SIG-M5 (cell line): ENCODE measurements at regions not wholly inside any gene's neighbourhood (a gene's known extent, or its start where the extent isn't known, plus 50 kb on each side); places are given as distances from the start of the nearest gene placed in this dataset.
"Not testable (repeated sequence)": the region's sequence is repeated elsewhere in the genome, so short reads cannot be mapped to it uniquely, and the experiment has no call there.

Experiments
- DNase-seq: peaks from one replicate; lab custom pipeline; 2025; lab: John Stamatoyannopoulos, UW

DNA sequence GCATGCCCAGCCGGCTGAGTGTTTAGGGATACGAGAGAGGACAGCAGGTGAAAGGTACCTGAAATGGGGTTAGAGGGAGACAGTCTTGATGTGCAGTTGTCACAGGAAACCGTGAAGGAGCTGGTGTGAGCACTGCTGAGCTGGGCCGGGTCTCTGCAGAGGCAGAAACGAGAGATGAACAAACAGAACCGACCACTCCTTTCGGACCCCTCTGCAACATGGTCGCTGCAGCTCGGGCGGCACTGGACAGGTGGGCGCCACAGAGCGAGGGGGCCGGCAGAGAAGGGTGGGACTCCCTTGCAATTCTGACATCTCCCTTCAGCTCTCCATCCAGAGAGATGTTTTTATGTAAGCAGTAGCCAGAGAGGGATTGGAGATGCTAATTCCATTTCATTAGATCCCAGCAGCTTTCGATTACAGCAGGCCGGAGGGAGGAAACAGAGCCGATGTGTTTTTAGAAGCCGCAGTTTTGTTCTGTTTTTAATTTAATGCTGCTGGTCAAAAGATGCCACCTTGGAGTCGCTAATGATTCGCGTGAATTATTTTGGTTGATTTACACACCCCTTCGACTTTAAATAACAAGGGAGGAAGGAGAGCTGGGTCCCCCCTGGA, 86.3 kb upstream of the RPL38 start:
- no peak for DNase-seq

DNA sequence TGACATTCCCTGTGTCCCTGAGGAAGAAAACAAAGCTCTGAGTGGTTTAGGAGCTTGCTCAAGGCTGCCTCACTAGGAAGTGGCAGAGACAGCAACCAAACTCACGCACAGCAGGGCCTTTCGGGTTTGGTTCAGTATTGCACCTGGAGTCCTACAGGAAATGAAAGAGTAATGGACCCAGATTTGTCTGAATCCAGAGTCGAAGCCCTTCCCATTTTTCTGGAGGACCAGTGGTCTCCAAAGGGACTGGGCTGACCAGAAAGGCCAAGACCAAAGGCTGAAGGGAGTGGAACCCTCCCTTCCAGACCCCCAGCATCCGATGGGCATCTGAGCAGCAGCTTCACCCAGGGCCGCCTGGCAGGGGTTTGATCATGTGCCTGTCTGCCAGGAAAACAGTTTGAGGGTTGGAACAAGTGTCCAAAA, 85.5 kb upstream of the RPL38 start:
- DNase-seq: no peak

DNA sequence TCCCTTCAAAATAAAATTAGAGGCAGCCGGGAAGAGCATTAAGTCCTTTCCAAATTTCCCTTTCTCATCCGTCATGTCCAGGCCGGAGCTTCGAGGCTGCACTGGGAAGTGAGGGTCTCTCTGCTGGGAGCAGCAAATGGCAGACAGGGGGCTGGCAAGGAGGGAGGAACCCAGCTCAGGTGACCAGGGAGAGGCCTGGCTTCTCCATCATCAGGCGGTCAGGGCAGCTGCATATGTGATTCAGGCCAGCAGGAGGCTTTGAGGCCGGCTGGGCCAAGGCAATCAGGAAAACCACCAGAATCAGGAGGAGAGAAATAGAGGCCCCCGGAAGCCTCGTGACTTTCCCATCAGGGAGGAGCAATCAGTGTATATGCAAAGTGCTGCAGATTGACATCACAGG, 85.0 kb upstream of the RPL38 start:
- DNase-seq: no peak

DNA sequence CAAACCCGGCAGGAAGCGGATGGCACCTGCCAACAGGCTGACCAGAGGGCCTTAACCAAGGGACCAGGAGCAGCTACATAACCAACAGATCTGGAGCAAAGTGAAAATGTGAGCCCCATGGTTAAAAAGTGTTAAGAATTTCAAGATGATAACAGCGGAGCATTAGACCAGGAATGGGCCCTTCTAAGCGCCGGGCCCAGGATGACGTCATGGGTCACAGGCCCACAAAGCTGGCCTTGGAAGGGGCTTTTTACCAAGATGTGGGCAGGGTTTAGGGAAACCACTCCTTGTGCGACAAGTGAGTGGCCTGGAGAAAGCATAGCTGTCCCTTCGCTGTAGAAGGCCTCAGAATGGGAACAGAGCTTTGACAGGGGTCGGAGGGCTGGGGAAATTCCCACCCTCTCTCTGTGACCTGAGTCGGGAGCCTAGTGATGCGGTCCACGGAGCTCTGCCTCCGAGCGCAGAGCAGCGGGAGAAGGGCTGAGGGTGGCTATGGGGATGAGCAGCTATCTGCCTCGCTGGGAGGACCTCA, 84.4 kb upstream of the RPL38 start:
- no peak for DNase-seq

DNA sequence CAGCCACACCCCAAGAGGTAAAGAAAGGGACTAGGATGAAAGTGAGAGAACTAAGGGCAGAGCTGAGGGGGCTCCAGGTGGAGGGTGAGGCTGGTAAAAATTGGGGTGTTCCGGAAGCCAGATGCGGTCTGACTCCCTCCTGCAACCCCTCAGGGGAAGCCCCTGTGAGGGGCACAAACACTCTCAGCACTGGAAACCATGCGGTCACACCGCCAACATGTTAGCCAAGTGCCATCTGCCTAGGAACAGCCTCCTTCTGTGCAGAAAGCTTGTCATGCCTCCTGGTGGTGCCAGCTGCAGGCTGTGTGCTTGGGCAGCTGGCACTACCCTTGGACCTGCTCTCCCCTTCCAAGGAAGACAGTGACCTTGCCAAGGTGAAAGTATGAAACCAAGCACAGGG, 83.5 kb upstream of the RPL38 start:
- DNase-seq: no peak

DNA sequence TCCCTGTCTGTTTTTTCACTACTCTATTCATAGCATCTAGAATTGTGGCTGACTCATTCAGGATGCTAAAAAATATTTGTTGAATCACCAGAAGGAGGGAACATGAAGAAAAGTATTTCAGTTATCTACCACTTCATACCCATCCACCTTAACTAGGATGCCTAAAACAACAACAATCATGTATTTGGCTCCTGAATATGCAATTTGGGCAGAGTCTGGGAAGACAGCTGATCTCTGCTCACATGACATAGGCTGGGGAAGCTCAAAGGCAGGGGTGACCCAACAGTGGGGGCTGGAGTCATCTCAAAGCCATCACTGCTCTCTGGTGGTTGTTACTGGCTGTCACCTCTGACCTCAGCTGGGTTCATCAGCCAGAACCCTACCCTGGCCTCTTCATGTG, 80.1 kb upstream of the RPL38 start:
- no peak for DNase-seq

DNA sequence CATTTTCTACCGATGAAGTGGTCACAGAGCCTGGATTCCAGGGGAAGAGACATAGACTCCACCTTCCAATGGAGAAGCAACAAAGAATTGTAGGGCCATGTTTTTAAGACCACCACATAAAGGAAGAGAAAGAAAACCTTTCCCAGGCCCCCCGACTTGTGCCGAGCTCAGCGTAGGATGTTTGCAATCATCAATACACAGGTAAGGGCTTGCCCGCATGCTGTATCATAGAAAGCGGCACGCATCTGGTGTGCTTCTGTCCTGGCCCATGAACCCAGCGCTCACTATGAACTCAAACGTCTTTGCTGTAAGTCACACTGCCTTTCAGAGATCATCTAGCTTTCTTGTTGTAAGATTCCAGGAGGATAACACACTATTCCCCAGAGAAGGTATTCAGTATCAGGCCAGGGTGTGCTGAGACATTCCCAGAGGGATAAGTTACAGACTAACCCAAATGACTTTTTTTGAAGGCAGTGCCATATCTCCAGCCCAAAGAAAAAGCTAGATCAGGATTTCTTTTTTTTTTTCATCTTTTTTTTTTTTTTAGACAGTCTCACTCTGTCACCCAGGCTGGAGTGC, 79.5 kb upstream of the RPL38 start:
- no peak for DNase-seq

DNA sequence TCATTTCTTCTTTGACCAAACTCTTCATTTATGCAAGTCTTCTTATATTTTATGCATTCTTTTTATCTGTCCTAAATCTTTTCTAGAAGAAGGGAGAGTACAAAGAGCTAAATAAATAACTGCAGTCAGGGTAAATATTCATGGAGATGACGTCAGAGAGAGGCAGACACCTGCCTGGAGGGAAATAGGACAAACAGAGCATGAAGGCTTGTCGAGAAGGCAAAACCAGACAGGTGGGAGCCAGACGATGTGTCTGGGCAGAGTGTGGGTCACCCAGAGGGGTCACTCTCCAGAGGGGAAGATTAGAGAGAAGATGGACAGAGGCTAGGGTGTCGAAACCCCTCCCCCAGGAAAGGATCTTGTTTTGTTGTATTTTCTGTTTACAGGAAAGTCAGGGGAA, 78.3 kb upstream of the RPL38 start:
- DNase-seq: no peak

DNA sequence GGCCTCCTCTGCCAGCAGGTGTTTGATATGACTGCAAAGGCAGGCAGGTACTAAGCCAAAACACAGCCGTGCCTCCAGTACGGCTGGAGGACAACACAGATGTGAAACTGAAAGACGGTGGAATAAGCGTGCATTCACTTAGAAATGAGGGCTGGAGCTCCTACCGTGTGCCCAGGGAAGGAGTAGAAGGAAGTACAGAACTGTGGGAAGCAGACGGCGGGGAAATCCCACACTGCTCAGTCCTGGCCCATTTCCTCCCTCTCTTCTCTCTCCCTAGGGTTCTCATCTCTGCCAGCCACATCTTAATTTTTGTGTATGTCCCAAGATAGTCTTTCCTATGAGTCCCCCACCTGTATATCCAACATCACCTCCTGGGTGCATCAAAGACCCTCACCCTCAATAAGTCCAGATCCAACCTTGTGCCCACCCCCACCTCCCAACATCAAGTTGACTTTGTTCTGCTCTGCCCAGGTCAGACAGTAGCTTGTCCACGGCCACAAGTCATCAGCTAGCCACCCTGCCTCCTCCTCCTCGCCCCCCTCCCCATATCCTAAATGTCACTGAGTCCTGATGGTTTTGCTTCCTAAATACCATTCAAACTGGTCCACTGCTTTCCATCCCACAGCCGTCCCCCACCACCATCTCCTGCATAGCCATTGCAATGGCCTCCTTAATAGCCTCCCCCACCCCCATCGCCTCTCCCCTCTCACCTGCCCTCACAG, 77.1 kb upstream of the RPL38 start:
- no peak for DNase-seq

DNA sequence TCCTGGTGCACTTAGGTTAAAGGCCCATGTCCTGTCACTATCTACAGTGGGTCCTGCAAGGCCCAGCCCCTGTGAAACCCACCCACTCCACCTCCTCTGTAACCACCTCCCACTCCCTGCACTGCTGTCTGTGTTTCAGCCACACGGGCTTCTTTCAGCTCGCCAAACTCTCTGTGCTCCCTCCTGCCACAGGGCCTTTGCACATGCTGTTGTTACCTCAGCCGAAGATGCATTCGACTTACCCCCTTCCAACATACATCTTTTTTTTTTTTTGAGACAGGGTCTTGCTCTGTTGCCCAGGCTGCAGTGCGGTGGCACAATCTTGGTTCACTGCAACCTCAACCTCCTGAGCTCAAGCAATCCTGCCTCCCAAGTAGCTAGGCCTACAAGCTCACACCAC, 76.5 kb upstream of the RPL38 start:
- no peak for DNase-seq

DNA sequence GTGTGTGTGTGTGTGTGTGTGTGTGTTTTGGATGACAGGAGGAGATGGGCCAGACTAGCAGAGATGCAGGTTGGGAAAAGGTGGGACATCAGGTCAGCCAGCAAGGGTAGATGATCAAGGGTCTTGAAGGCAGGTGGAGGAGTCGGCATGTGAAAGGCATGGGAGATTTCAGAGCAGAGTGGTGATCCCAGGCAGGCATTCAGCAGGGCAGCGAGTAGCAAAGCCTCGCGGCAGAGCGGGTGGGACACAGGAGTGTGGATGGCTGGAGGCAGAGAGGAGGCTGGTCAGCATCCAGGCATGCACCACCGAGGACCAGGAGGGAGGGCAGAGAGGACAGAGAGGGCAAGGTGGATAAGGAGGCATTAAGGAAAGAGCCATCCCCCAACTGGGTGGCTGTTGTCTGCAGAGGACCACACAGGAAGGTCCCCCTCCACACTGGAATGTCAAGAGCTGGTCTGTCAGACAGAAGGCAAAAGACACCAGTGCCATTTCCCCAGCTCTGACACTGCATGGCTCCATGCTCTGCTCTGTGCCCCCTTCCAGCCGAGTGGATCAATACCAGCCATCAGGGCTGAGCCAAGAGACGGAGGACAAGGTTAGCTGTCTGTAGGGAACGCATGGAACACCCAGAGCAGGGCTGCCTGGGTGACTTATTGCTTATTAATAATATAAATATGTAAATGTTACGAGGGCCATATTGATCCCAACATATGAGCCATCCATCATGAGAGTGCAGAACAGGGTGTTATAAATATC, 74.8 kb upstream of the RPL38 start:
- DNase-seq: no peak

DNA sequence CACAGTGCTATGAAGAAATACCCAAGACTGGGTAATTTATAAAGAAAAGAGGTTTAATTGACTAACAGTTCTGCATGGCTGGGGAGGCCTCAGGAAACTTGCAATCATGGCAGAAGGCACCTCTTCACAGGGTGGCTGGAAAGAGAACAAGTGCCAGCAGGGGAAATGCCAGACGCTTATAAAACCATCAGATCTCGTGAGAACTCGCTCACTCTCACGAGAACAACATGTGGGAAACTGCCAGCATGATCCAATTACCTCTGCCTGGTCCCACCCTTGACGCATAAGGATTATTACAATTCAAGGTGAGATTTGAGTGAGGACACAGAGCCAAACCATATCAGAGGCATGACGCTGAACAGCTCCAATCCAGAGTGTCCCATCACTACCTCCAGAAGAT, 73.7 kb upstream of the RPL38 start:
- not testable (repeated sequence) for DNase-seq

DNA sequence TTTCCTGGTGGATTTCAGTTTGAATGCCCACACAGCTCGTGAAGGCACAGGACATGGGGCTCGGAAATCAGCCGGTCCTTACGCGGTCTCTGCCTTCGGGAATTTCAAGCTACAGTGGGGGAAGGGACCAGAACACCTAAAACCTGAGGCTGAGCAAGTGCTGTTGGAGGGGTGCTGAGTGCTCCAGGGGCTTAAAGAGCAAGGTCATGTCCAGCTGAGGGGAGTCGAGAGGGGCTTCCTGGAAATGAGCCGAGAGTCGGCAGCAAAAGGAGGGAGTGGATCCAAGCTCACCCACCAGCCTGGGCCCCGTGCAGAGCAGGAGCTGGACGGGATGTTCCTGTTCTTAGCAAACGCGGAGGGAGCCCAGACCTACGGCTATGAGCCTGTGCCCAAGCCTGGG, 73.2 kb upstream of the RPL38 start:
- DNase-seq: no peak

DNA sequence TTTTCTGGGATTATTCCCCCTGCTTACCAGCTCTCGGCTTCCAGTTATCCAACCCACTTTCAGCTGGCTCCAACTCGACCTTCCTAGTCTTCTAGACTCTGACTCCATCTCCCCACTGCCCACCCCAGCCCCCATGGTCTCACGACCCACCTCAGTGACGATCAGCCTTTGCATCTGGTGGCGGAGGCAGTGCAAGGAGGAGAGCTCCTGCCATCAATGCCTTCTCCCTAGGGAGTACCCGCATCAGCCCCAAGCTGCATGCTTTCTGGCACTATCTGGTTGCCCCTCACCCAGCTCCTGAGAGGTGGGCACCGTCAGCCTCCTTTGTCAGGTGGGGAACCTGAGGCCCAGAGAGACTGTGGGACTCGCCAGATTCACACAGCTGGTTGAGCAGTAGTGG, 72.6 kb upstream of the RPL38 start:
- no peak for DNase-seq

DNA sequence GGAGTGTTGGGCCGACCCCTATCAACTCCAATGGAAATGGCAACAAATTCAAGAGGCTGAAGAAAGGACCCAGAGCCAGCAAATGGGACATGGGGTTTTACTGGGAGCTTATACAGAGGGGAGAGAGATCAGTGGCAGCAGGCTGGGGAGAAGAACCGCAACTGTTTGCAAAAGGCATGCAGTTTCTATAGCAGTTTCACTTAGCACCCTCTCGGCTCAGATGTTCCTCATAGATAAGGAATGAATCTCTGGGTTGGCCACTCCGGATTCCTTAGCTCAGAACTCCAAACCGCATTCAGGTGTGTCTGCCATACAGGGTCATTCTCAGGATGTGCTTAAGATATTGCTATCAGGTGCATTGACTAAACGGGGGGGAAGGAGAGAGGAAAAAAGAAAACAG, 71.1 kb upstream of the RPL38 start:
- no peak for DNase-seq

DNA sequence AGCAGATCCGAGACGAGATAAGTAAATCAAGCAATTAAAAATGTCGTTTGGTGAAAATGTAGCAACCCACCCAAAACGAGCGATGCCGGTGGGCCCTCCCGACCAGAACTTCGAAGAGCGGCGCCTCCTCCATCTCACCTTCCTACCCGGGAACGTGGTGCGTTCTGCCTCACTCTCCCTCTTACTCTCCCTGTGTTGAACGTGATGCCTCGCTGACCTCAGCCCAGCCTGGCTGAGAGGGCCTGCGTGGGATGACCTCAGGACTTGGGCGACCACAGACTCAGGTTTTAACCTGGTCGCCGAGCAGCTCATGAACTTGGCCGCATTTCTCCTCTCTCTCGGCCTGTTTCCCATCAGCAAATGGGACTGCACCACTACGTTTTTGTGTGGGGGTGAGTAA, 69.7 kb upstream of the RPL38 start:
- DNase-seq: no peak

DNA sequence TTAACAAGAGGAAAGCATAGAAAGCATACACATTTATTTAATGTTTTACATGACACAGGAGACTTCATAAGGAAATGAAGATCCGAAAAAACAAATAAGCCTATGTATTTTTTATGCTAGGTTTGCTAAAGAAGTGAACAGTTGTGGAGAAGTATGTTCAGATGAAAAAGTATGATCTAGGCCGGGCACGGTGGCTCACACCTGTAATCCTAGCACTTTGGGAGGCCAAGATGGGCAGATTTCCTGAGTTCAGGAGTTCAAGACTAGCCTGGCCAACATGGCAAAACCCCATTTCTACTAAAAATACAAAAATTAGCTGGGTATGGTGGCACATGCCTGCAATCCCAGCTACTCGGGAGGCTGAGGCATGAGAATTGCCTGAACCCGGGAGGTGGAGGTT, 69.2 kb upstream of the RPL38 start:
- DNase-seq: not testable (repeated sequence)

DNA sequence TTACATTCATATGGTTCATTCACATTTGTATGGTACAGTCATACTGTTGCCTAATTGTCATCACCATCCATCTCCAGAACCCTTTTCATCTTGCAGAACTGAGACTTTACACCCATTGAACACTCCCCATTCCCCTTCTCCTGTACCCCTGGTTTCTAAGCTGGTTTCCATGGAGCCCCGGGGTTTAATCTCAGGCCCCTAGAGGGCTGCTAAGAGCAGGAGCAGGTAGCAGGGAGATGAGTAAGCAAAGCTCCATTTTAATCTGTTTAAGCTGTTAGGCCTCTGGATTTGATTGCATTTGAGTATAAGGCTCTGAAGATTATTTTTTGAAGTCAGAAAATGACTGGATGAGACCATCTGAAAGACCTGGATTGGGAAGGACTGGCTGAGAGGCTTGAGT, 68.5 kb upstream of the RPL38 start:
- DNase-seq: no peak

DNA sequence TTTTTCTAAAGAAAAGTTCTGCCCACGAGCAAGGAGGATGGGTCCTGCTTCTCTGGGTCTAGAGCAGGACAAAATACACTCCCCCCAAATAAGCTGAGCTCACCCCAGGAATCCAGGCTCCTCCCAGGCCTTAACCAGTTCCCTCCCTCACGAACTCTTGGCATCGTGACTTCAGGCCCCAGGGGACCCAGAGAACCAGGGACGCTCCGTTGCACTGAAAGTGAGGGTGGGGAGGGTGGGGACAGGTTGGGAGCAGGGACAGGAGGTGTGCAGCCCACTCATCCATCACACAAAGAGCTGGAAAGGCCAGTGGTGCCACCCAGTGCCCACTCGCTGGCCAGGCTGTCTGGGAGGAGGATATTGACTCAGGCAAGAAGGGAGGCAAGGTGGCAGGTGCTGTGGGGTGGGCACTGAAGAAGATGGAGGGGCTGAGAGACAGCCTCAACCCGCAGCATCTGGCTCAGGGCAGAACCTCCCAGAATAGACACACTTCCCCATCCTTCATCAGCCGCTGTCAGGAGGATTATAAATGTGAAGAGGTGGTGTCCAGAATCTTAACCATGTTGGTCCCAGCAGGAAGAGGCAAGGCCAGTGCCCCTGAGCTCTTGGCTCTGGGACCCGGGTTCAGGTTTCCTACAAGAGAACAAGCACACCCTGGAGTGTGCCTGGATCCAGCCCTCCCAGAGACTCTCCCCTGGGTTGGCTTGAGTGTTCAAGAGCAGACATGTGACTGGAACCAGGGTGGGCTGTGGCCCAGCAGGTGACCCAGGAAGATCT, 67.9 kb upstream of the RPL38 start:
- DNase-seq: no peak

DNA sequence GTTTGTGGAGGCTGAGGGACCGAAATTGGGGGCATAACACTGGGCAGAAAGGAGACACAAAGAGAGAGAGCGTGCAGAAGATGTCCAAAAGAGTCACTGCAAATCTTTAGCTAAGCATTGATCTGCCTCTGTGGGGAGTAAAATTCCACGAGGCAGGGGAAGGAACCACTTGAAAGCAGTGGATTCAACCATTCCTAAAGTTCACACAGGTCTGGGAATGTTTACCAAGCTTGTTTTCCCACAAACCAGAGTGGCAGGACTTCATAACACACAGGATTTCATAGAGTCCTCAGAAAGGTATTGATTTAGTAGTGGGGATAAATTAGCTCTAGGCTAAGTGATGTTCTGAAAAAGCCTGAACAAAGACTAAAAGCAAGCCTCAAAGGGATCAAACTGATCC, 66.1 kb upstream of the RPL38 start:
- DNase-seq: no peak

DNA sequence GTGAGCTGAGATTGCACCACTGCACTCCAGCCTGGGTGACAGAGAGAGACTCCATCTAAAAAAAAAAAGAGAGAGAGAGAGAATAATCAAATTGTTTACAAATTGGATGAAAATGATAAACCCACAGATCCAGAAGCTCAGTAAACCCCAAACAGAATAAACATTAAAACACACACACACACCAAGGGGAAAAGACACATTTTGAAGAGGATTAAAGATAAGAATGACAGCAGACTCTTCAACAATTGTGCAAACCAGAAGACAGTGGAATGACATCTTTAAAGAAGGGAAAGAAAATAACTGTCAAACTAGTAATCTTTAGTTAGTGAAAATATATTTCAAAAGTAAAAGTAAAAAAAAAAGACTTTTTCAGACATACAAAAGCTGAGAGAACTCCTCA, 64.4 kb upstream of the RPL38 start:
- no peak for DNase-seq

DNA sequence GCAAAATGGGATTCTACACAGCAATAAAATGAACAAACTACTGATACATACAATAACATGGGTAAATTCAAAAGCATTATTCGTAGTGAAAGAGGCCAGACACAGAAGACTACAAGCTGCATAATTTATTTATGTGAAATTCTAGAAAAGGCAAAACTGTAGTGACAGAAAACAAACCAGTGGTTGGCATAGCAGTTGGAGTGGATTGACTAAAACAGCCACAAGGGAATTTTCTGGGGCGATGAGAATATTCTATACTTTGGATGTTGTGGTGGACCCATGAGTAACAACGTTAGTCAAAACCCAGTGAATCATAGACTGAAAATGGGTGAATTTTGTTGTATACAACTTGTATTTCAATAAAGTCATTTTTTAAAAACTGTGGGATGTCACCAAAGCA, 63.2 kb upstream of the RPL38 start:
- no peak for DNase-seq
